ENCODE measurements at regions not wholly inside any gene's neighbourhood (a gene's known extent, or its start where the extent isn't known, plus 50 kb on each side); places are given as distances from the start of the nearest gene placed in this dataset.
A peak's percentile ranks its signal among the peaks of the same experiment; 100 is the strongest.

- H3K4me3 ChIP-seq (ENCODE audit: low read depth, low read length) = no peak overlapping the region
- no peak for DNase-seq (ENCODE audit: low read depth)
- no peaks in the 10 kb centered on the region for H3K36me3 ChIP-seq (ENCODE audit: control insufficient read depth, insufficient read depth, low read length)
- TF ChIP-seq CTCF (IDR thresholded peaks at IDR 0.05; ENCODE audit: insufficient read depth, low read depth, low read length) = peak; percentile 50
- ChIA-PET POLR2A (no interaction called here), CTCF (interaction anchor here (1.1 kb wide), 1 partner anchor 37 kb away, joined by 3 read pairs; no protein-coding TSS in a partner anchor)
- H3K27me3 ChIP-seq (ENCODE audit: control insufficient read depth, insufficient read depth, low read length) = no peaks in the 10 kb centered on the region
Observed at GRCh38 chr10:84783386-84783785, 455.0 kb downstream of the CCSER2 start.

- ChIA-PET POLR2A (no interaction called here), CTCF (interaction anchor here (1.1 kb wide), 1 partner anchor 37 kb away, joined by 3 read pairs; no protein-coding TSS in a partner anchor)
- H3K27me3 ChIP-seq (ENCODE audit: control insufficient read depth, insufficient read depth, low read length) = no peaks in the 10 kb centered on the region
- no peak for TF ChIP-seq CTCF (IDR thresholded peaks at IDR 0.05; ENCODE audit: insufficient read depth, low read depth, low read length)
- no peak for DNase-seq (ENCODE audit: low read depth)
- no peak overlapping the region for H3K4me3 ChIP-seq (ENCODE audit: low read depth, low read length)
- H3K36me3 ChIP-seq (ENCODE audit: control insufficient read depth, insufficient read depth, low read length) = no peaks in the 10 kb centered on the region
Observed at GRCh38 chr10:84783909-84784308, 455.5 kb downstream of the CCSER2 start.

- POLR2A ChIA-PET = no interaction called here
Observed at GRCh38 chr10:84784749-84785148, 456.4 kb downstream of the CCSER2 start.

GRCh38 chr10:84789026-84789425 lies 460.6 kb downstream of the CCSER2 start:
- Histone ChIP-seq H3K27me3 (ENCODE audit: control insufficient read depth, insufficient read depth, low read length) (no peaks in the 10 kb centered on the region), H3K4me3 (ENCODE audit: low read depth, low read length) (no peak overlapping the region), H3K36me3 (ENCODE audit: control insufficient read depth, insufficient read depth, low read length) (no peaks in the 10 kb centered on the region)
- POLR2A ChIA-PET = no interaction called here
- DNase-seq (ENCODE audit: low read depth) = no peak
- TF ChIP-seq CTCF (IDR thresholded peaks at IDR 0.05; ENCODE audit: insufficient read depth, low read depth, low read length) = no peak
- CTCF ChIA-PET = no interaction called here

More at GRCh38 chr10:84784749-84785148, 456.4 kb downstream of the CCSER2 start:
- no peak for DNase-seq (ENCODE audit: low read depth)
- CTCF ChIA-PET = no interaction called here
- H3K27me3 ChIP-seq (ENCODE audit: control insufficient read depth, insufficient read depth, low read length) = no peaks in the 10 kb centered on the region
- TF ChIP-seq CTCF (IDR thresholded peaks at IDR 0.05; ENCODE audit: insufficient read depth, low read depth, low read length) = no peak
- H3K4me3 ChIP-seq (ENCODE audit: low read depth, low read length) = no peak overlapping the region
- no peaks in the 10 kb centered on the region for H3K36me3 ChIP-seq (ENCODE audit: control insufficient read depth, insufficient read depth, low read length)

- TF ChIP-seq CTCF (IDR thresholded peaks at IDR 0.05; ENCODE audit: insufficient read depth, low read depth, low read length) = no peak
- no peak overlapping the region for H3K4me3 ChIP-seq (ENCODE audit: low read depth, low read length)
- ChIA-PET CTCF (no interaction called here), POLR2A (no interaction called here)
- H3K36me3 ChIP-seq (ENCODE audit: control insufficient read depth, insufficient read depth, low read length) = no peaks in the 10 kb centered on the region
- H3K27me3 ChIP-seq (ENCODE audit: control insufficient read depth, insufficient read depth, low read length) = no peaks in the 10 kb centered on the region
- DNase-seq (ENCODE audit: low read depth) = no peak
Observed at GRCh38 chr10:84798312-84798711, 469.9 kb downstream of the CCSER2 start.
